Erythroblast (primary cell): ENCODE measurements at regions not wholly inside any gene's neighbourhood (a gene's known extent, or its start where the extent isn't known, plus 50 kb on each side); places are given as distances from the start of the nearest gene placed in this dataset.

Experiments used
- GATA1 ChIP-seq: IDR thresholded peaks from 2 replicates; pipeline ENCODE4 v1.6.1; 2011; ENCODE audit warnings: low read depth, mild to moderate bottlenecking, control low read depth, low read length, moderate library complexity
- POLR2A ChIP-seq: IDR thresholded peaks from 2 replicates; pipeline ENCODE4 v1.6.1; 2011; ENCODE audit warnings: mild to moderate bottlenecking, low read length

- TF ChIP-seq POLR2A = no peak
- TF ChIP-seq GATA1 = no peak
Observed at GRCh38 chr9:81145331-81145963, 543.9 kb downstream of the TLE1 start.
